ENCODE measurements at regions not wholly inside any gene's neighbourhood (a gene's known extent, or its start where the extent isn't known, plus 50 kb on each side); places are given as distances from the start of the nearest gene placed in this dataset.

GRCh38 chr15:47184908-47185801, 532.1 kb upstream of the SEMA6D start:
- DNase-seq (ENCODE audit: low spot score) (no peak), FAIRE-seq (no peak)

GRCh38 chr15:47186075-47186474, 531.2 kb upstream of the SEMA6D start:
- DNase-seq (ENCODE audit: low spot score) = no peak

GRCh38 chr15:47188758-47189507, 528.4 kb upstream of the SEMA6D start:
- DNase-seq (ENCODE audit: low spot score) (no peak), FAIRE-seq (no peak)

More at GRCh38 chr15:47186075-47186474, 531.2 kb upstream of the SEMA6D start:
- FAIRE-seq = no peak

GRCh38 chr15:47194718-47195117, 522.6 kb upstream of the SEMA6D start:
- FAIRE-seq = no peak
- DNase-seq (ENCODE audit: low spot score) = peak; percentile 8

- DNase-seq (ENCODE audit: low spot score) = peak; percentile 41
- no peak for FAIRE-seq
Measured at GRCh38 chr15:47196048-47196447, 521.3 kb upstream of the SEMA6D start.

GRCh38 chr15:47203993-47204392, 513.3 kb upstream of the SEMA6D start:
- DNase-seq (ENCODE audit: low spot score) (no peak), FAIRE-seq (no peak)

- FAIRE-seq (no peak), DNase-seq (ENCODE audit: low spot score) (no peak)
Measured at GRCh38 chr15:47206358-47206978, 510.8 kb upstream of the SEMA6D start.

GRCh38 chr15:47209591-47209990, 507.7 kb upstream of the SEMA6D start:
- no peak for FAIRE-seq
- DNase-seq (ENCODE audit: low spot score) = no peak

GRCh38 chr15:47212222-47213010, 504.9 kb upstream of the SEMA6D start:
- no peak for DNase-seq (ENCODE audit: low spot score)
- no peak for FAIRE-seq

GRCh38 chr15:47213883-47214282, 503.4 kb upstream of the SEMA6D start:
- FAIRE-seq = no peak
- no peak for DNase-seq (ENCODE audit: low spot score)

- FAIRE-seq = no peak
Measured at GRCh38 chr15:47218295-47218694, 499.0 kb upstream of the SEMA6D start.

GRCh38 chr15:47244361-47244760, 472.9 kb upstream of the SEMA6D start:
- FAIRE-seq (no peak), DNase-seq (ENCODE audit: low spot score) (no peak)

More at GRCh38 chr15:47218295-47218694, 499.0 kb upstream of the SEMA6D start:
- DNase-seq (ENCODE audit: low spot score) = no peak

GRCh38 chr15:47246317-47246716, 471.0 kb upstream of the SEMA6D start:
- FAIRE-seq (no peak), DNase-seq (ENCODE audit: low spot score) (no peak)

- DNase-seq (ENCODE audit: low spot score) (no peak), FAIRE-seq (no peak)
Measured at GRCh38 chr15:47258521-47258920, 458.8 kb upstream of the SEMA6D start.

GRCh38 chr15:47265686-47266085, 451.6 kb upstream of the SEMA6D start:
- DNase-seq (ENCODE audit: low spot score) (no peak), FAIRE-seq (no peak)

GRCh38 chr15:47266566-47266965, 450.7 kb upstream of the SEMA6D start:
- no peak for DNase-seq (ENCODE audit: low spot score)
- no peak for FAIRE-seq

- no peak for DNase-seq (ENCODE audit: low spot score)
- FAIRE-seq = no peak
Measured at GRCh38 chr15:47273864-47274263, 443.4 kb upstream of the SEMA6D start.

GRCh38 chr15:47283246-47283645, 434.1 kb upstream of the SEMA6D start:
- no peak for FAIRE-seq

GRCh38 chr15:47288794-47289193, 428.5 kb upstream of the SEMA6D start:
- DNase-seq (ENCODE audit: low spot score) (no peak), FAIRE-seq (no peak)

More at GRCh38 chr15:47283246-47283645, 434.1 kb upstream of the SEMA6D start:
- no peak for DNase-seq (ENCODE audit: low spot score)

GRCh38 chr15:47289656-47290055, 427.6 kb upstream of the SEMA6D start:
- no peak for FAIRE-seq

GRCh38 chr15:47291767-47292166, 425.5 kb upstream of the SEMA6D start:
- DNase-seq (ENCODE audit: low spot score) (no peak), FAIRE-seq (no peak)

More at GRCh38 chr15:47289656-47290055, 427.6 kb upstream of the SEMA6D start:
- no peak for DNase-seq (ENCODE audit: low spot score)
